NOMO-1 (cell line): ENCODE measurements at regions not wholly inside any gene's neighbourhood (a gene's known extent, or its start where the extent isn't known, plus 50 kb on each side); places are given as distances from the start of the nearest gene placed in this dataset.
"Not testable (repeated sequence)": the region's sequence is repeated elsewhere in the genome, so short reads cannot be mapped to it uniquely, and the experiment has no call there.

ENCODE experiments used
- DNase-seq, 2 experiments: peaks; one replicate each; lab custom pipeline; 2025; ENCODE audit not compliant: unreplicated experiment in 2 of 2; lab: John Stamatoyannopoulos, UW

- DNase-seq, result no peak
Observed at GRCh38 chr10:35780970-35781642, 139.0 kb upstream of the FZD8 start.

- DNase-seq, result peak; percentile 85
Observed at GRCh38 chr10:35778306-35778705, 136.2 kb upstream of the FZD8 start.

- not testable (repeated sequence) for DNase-seq
Observed at GRCh38 chr10:35776557-35776956, 134.5 kb upstream of the FZD8 start.

GRCh38 chr10:35774109-35774508 is 132.0 kb upstream of the FZD8 start:
- DNase-seq, result no peak

- DNase-seq, result no peak
Observed at GRCh38 chr10:35770817-35771355, 128.8 kb upstream of the FZD8 start.

- no peak for DNase-seq
Observed at GRCh38 chr10:35769795-35770194, 127.7 kb upstream of the FZD8 start.

- DNase-seq, result peak; percentile 42 to 76
Observed at GRCh38 chr10:35768731-35769130, 126.6 kb upstream of the FZD8 start.

GRCh38 chr10:35768011-35768410 is 125.9 kb upstream of the FZD8 start:
- no peak for DNase-seq

GRCh38 chr10:35765996-35766395 is 123.9 kb upstream of the FZD8 start:
- DNase-seq, result no peak

- no peak for DNase-seq
Observed at GRCh38 chr10:35765066-35765527, 123.0 kb upstream of the FZD8 start.

- no peak for DNase-seq
Observed at GRCh38 chr10:35762311-35763030, 120.4 kb upstream of the FZD8 start.

- DNase-seq, result no peak
Observed at GRCh38 chr10:35758076-35758475, 116.0 kb upstream of the FZD8 start.

- DNase-seq, result no peak
Observed at GRCh38 chr10:35754519-35754918, 112.4 kb upstream of the FZD8 start.

GRCh38 chr10:35752469-35753461 is 110.7 kb upstream of the FZD8 start:
- no peak for DNase-seq

- DNase-seq, result no peak
Observed at GRCh38 chr10:35751347-35751746, 109.3 kb upstream of the FZD8 start.

GRCh38 chr10:35749230-35749629 is 107.1 kb upstream of the FZD8 start:
- no peak for DNase-seq

- no peak for DNase-seq
Observed at GRCh38 chr10:35745617-35746403, 103.7 kb upstream of the FZD8 start.

GRCh38 chr10:35743851-35744250 is 101.8 kb upstream of the FZD8 start:
- DNase-seq, result no peak

GRCh38 chr10:35743351-35743750 is 101.3 kb upstream of the FZD8 start:
- DNase-seq, result no peak

GRCh38 chr10:35739998-35740397 is 97.9 kb upstream of the FZD8 start:
- peak in 1 of 2 experiments; percentile 14 for DNase-seq
